ENCODE measurements at regions not wholly inside any gene's neighbourhood (a gene's known extent, or its start where the extent isn't known, plus 50 kb on each side); places are given as distances from the start of the nearest gene placed in this dataset.

GRCh38 chr18:10365901-10366300 is 88.5 kb upstream of the APCDD1 start:
- no peak for TF ChIP-seq POLR2A (IDR thresholded peaks at IDR 0.05)
- no peak for TF ChIP-seq CTCF (IDR thresholded peaks at IDR 0.05)
